WERI-Rb-1 (cell line): ENCODE measurements at regions not wholly inside any gene's neighbourhood (a gene's known extent, or its start where the extent isn't known, plus 50 kb on each side); places are given as distances from the start of the nearest gene placed in this dataset.

ENCODE experiments used
- DNase-seq: peaks from one replicate; pipeline ENCODE4 v3.0.0-alpha.2; 2020
- H3K27ac ChIP-seq: fragments of 250-450 bp; sonication (Bioruptor Pico); 2 replicates; pipeline ENCODE4 v1.5.1; 2020; ENCODE audit warnings: mild to moderate bottlenecking, moderate library complexity
- H3K27me3 ChIP-seq: fragments of 250-450 bp; sonication (Bioruptor Pico); 2 replicates; pipeline ENCODE4 v1.5.1; 2021; ENCODE audit warnings: mild to moderate bottlenecking, low read depth, moderate library complexity; ENCODE audit not compliant: insufficient read depth, severe bottlenecking
- H3K36me3 ChIP-seq: fragments of 250-450 bp; sonication (Bioruptor Pico); 2 replicates; pipeline ENCODE4 v1.5.1; 2020; ENCODE audit warnings: mild to moderate bottlenecking, moderate library complexity
- H3K4me3 ChIP-seq: 2 replicates; pipeline ENCODE4 v1.5.1; 2011; ENCODE audit warnings: low read depth, mild to moderate bottlenecking, control low read depth, low read length
- H3K9me3 ChIP-seq: fragments of 250-450 bp; sonication (Bioruptor Pico); 2 replicates; pipeline ENCODE4 v1.5.1; 2021; ENCODE audit warnings: mild to moderate bottlenecking, moderate library complexity; ENCODE audit not compliant: severe bottlenecking
- TF ChIP-seq, protein P1 (sequence below): IDR thresholded peaks from 2 replicates; pipeline ENCODE4 v1.5.1; 2011; ENCODE audit warnings: low read depth, mild to moderate bottlenecking, control low read depth, inconsistent platforms, low read length

- H3K36me3 ChIP-seq, result no peaks in the 10 kb centered on the region
- TF ChIP-seq, protein P1, sequence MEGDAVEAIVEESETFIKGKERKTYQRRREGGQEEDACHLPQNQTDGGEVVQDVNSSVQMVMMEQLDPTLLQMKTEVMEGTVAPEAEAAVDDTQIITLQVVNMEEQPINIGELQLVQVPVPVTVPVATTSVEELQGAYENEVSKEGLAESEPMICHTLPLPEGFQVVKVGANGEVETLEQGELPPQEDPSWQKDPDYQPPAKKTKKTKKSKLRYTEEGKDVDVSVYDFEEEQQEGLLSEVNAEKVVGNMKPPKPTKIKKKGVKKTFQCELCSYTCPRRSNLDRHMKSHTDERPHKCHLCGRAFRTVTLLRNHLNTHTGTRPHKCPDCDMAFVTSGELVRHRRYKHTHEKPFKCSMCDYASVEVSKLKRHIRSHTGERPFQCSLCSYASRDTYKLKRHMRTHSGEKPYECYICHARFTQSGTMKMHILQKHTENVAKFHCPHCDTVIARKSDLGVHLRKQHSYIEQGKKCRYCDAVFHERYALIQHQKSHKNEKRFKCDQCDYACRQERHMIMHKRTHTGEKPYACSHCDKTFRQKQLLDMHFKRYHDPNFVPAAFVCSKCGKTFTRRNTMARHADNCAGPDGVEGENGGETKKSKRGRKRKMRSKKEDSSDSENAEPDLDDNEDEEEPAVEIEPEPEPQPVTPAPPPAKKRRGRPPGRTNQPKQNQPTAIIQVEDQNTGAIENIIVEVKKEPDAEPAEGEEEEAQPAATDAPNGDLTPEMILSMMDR, result peak; percentile 93
- no peak overlapping the region for H3K27ac ChIP-seq
- no peaks in the 10 kb centered on the region for H3K27me3 ChIP-seq
- DNase-seq, result peak; percentile 79
- H3K9me3 ChIP-seq, result peaks cover 7% of the 10 kb centered on the region
- H3K4me3 ChIP-seq, result no peak overlapping the region
Measured at GRCh38 chr6:44062771-44063560, 64.3 kb downstream of the MRPL14 start.

DNA sequence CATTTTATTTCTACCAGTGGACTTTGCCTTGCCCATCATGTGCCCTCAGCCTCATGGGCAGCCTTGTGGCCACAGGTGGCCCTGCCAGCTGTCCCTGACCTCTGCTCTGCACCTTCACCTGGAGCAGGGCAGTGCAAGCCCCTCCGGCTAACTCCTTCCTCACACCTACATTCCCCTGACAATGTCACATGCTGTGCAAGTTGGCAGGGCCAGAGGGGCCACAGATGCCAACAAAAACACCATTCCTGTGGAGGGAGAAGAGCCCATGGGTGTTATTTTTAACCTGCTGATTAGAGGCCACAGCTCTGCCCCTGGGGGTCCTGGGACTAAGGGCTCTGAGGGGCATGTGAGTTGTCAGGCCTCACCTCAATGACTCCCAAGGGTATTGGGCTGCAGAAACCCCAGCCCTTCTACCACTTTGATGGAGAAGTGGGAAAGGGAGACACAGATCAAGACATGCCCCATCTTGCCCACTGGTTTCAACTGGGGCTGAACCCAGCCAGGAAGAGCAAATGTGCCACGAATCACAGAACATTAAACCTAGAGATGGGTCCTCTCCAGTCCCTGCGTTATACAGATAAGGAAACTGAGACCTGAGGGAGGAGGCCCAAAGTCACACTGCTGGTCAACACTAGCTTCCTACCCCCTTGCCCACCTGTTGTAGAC lies 65.0 kb downstream of the MRPL14 start:
- peaks cover 7% of the 10 kb centered on the region for H3K9me3 ChIP-seq
- H3K36me3 ChIP-seq, result no peaks in the 10 kb centered on the region
- DNase-seq, result no peak
- H3K27me3 ChIP-seq, result no peaks in the 10 kb centered on the region
- TF ChIP-seq, protein P1, result no peak
- H3K4me3 ChIP-seq, result no peak overlapping the region
- H3K27ac ChIP-seq, result no peak overlapping the region

DNA sequence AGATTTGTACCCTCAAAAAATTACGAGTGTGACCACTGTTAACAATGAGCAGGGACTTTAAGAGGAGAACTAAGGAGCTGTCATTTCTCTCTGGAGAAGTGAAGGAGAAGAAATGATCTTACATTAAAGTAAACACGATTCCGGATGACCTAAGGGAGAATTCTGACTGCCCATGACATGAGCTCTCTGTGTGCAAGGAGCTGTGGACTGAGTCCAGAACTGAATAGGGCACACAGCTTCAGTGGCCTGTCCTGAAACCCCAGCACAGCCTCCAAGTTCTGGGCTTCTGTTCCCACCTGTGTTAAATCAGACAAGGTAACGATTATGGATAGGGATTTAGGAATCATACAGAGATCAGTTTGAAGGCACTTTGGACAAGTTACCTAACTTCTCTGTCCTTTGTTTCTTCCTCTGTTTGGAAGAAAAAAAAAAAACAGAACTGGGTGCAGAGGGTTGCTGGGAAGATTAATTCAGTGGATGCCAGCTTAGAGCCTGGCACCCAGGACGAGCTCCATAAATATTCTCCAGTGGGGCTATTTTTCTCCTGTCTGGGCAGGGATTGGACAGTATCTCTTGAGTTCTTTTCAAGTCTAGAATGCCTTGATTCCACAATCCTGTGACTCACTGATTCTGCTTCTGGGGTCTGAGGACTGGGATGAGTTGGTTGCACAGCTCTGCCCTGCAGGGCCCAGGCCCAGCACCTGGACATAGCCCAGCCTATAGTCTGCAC lies 65.7 kb downstream of the MRPL14 start:
- DNase-seq, result no peak
- Histone ChIP-seq H3K9me3 (peaks cover 7% of the 10 kb centered on the region), H3K27me3 (no peaks in the 10 kb centered on the region), H3K27ac (no peak overlapping the region), H3K4me3 (no peak overlapping the region), H3K36me3 (no peaks in the 10 kb centered on the region)
- TF ChIP-seq, protein P1, result no peak

GRCh38 chr6:44060612-44061374 lies 66.5 kb downstream of the MRPL14 start:
- TF ChIP-seq, protein P1, result no peak
- DNase-seq, result no peak
- Histone ChIP-seq H3K36me3 (no peaks in the 10 kb centered on the region), H3K27me3 (no peaks in the 10 kb centered on the region), H3K27ac (no peak overlapping the region), H3K4me3 (no peak overlapping the region), H3K9me3 (peaks cover 7% of the 10 kb centered on the region)
